GF-D8 (cell line): ENCODE measurements at regions not wholly inside any gene's neighbourhood (a gene's known extent, or its start where the extent isn't known, plus 50 kb on each side); places are given as distances from the start of the nearest gene placed in this dataset.
"Not testable (repeated sequence)": the region's sequence is repeated elsewhere in the genome, so short reads cannot be mapped to it uniquely, and the experiment has no call there.

Source experiments
- DNase-seq: peaks from one replicate; lab custom pipeline; 2025; lab: John Stamatoyannopoulos, UW

- DNase-seq: no peak
These were observed 1185.7 kb upstream of the TSPY4 start for GRCh38 chrY:8151561-8151960.

DNA sequence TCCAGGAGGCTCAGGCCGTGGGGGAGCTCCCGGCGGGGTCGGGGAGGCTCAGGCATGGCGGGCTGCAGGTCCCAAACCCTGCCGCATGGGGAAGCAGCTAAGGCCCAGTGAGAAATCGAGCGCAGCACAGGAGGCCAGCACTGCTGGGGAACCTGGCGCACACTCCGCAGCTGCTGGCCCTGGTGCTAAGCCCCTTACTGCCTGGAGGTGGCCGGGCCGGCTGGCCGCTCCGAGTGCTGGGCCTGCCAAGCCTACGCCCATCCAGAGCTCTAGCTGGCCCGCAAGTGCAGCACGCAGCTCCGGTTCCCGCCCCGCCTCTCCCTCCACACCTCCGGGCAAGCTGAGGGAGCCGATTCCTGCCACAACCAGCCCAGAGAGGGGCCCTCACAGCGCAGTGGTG lies 1208.7 kb upstream of the TSPY4 start:
- DNase-seq: no peak

DNA sequence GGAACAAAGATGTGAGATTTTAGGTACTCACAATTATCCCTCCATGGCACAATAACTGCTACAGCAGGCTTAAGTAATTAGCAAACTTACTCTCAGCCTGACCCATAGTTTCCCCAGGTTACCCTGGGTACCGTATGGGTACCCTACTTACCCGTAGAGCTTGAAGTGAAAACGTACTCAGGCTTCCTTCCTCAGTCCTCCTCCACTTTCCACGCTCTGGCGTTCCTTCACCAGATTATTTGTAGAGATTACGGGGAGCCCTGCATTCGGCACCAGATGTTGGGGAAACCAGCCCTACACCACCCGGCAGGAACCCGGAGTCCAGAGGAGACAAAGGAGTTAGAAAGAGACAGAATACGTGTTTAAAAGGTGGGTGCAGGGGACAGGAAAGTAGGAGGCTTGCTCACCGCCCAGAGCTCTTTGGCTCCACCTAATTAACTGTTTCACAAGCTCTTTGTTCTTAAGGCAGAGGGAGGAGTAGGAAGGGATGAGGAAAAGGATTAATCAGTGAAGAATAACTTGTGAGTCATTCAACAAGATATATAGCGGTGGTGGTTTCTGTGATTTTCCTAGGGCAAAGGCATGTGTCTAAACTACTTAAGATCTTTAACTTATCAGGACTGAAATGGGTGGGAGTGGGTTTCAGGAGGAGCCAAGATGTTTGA lies 1211.2 kb upstream of the TSPY4 start:
- DNase-seq: no peak

- DNase-seq: no peak
These were observed 1210.3 kb upstream of the AMELY start for GRCh38 chrY:8121825-8122224.

DNA sequence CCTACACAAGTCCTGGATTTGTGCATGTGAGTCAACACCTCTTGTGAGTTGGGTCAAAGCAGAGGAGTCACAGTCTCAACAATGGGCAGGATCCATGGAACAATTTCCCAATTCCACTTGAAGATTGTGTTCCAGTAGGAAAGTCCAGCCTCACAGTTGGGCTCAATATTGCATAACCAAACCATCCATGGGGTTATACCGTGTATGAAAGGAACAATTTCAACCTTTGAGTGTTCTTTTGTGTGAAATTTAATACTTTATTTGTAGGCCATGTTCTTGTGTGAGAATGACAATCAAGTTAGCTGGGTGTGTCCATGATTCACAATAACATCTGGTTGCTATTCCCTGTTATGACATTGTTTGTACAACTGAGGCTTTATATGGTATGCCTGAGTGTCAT lies 1182.9 kb upstream of the AMELY start:
- no peak for DNase-seq

- DNase-seq: no peak
These were observed 1181.4 kb upstream of the AMELY start for GRCh38 chrY:8092926-8093325.

DNA sequence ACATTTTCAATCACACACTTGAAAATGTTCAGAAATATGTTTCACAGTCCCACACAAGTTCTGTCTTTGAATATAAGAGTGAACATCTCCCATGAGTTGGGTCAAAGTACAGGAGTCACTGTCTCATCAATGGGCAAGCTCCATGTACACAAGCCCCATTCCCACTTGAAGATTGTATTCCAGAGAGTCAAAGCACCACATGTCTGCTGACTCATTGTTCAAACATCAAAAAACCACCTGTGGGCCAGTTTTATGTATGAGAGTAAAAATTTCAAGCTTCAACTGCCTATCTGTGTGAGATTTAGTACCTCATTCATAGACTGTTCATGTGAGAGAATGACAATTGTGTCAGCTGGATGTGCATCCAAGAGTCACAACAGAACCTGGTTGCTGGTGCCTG lies 1174.4 kb upstream of the AMELY start:
- no peak for DNase-seq

DNA sequence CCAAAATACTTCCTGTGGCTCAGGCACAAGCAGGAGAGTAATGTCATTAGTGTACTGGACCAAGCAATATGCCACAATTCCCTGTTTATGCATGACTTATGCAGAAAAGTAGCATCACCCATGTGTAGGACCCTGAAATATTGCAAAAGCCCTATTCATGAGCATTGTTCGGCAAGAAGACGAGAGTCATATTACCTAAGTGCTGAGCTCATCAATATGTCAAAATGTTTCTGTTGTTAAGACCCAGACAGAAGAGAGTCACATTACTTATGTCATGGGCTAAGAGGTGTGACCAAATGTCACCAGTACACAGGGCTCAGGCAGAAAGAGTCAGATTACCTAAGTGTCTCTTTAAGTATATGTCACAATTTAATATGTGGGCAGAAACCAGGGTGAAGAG lies 1172.6 kb upstream of the AMELY start:
- no peak for DNase-seq

DNA sequence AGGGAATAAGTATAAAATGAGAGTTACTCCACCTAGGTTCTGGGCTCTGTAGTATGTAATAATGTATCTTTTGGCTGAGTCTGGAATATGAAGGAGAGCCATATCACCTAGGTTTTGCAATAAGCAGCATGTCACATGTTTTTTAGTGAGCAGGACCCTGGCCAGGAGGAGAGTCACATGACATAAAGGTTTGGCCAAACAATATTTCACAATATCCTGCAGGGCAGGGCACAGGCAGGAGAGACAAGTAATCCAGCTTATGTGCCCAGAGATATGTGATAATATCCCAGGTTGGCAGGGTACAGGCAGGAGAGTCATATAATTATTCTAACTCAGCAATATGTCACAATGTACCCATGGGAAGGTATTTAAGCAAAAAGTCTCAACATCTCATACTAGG lies 1169.6 kb upstream of the AMELY start:
- no peak for DNase-seq

- no peak for DNase-seq
These were observed 1153.7 kb upstream of the AMELY start for GRCh38 chrY:8065220-8065619.

DNA sequence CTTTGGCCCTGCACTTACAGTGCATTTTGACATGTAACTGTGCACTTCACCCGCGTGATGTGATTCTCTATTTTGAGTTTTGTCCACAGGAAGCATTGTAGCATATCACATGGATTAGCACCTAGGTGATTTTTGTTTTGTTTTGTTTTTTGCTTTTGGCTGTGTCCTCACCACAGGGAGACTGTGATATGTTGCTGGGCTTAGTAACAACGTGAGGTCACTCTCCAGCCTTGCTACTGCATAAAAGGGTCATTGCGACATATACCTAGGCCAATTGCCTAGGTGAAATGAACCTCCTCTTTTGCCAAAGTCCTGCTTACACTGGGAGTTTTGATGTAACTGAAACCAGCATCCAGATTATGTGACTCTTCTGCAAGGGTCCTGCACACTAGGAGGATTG lies 1152.9 kb upstream of the AMELY start:
- DNase-seq: no peak

- no peak for DNase-seq
These were observed 1152.4 kb upstream of the AMELY start for GRCh38 chrY:8063973-8064372.

GRCh38 chrY:8058613-8059012 lies 1147.1 kb upstream of the AMELY start:
- no peak for DNase-seq

GRCh38 chrY:8051340-8051739 lies 1139.8 kb upstream of the AMELY start:
- DNase-seq: no peak

- no peak for DNase-seq
These were observed 1129.7 kb upstream of the AMELY start for GRCh38 chrY:8041238-8041637.

DNA sequence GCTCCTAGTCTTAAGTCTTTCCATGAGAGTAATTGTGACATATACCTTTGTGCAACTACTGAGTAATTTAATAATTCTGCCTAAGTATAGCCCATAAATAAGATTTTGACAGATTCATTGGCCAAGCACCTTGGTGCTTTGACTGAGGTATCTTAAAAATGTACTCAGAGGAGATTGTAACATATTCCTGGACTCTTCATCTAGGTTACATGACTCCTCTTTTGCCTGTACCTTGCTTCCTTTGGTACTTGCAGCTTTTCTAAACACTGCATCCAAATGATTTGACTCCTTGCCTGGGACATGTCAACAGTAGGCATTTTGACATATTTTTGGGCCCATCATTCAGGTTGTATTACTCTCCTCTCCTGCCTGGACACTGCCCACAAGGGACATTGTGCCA lies 1125.0 kb upstream of the AMELY start:
- no peak for DNase-seq

GRCh38 chrY:8035653-8036052 lies 1124.1 kb upstream of the AMELY start:
- DNase-seq: no peak

DNA sequence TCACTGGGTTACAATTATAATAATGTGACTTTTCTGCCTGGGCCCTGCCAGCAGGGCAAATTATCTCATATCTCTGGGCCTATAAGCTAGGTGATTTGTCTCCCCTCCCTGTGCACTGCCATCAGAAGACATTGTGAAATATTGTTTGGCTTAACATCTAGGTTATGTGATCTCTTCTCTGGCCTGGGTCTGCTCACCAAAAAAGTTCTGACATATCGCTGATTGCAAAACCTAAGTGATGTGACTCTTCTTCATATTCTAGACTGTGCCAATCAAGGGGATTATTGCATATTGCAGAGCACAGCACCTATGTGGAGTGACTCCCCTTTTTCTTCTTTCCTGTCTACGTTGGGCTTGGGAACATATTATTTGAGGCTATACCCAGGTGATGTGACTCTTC lies 1123.1 kb upstream of the AMELY start:
- DNase-seq: no peak

DNA sequence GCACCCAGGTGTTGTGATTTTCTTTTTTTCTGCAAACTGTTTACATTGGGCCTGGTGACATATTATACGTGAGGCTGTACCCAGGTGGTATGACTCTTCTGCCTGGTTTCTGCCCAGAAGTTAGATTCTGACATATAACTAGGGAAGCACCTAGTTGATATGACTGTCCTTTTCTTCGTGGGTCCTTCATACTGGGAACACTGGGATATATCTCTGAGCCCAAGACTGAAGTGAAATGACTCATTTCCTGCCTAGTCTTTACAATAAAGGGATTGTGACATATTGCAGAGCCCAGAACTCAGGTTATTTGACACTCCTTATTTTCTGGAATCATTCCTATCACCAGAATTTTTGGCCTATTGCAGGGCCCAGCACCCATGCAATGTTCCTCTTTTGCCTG lies 1121.6 kb upstream of the AMELY start:
- no peak for DNase-seq

- DNase-seq: no peak
These were observed 1109.0 kb upstream of the AMELY start for GRCh38 chrY:8020540-8020939.

- DNase-seq: no peak
These were observed 1100.0 kb upstream of the AMELY start for GRCh38 chrY:8011515-8011914.

DNA sequence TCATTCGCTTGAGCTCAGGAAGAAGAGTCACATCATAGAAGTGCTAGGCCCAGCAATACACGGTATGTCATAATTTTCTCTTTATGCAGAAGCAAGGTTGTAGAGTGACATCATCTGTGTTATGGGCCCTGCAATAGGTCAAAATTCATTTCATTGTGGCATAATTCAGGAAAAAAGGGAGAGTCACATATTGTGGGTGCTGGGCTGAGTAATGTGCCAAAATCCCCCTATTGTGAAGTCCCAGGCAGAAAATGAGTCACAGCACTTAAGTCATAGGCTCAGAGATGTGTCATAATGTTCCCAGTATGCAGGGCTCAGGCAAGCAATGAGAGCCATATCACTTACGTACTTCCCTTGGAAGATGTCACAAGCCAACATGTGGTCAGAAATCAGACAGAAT lies 1092.6 kb upstream of the AMELY start:
- DNase-seq: no peak

- no peak for DNase-seq
These were observed 1085.2 kb upstream of the AMELY start for GRCh38 chrY:7996726-7997125.

DNA sequence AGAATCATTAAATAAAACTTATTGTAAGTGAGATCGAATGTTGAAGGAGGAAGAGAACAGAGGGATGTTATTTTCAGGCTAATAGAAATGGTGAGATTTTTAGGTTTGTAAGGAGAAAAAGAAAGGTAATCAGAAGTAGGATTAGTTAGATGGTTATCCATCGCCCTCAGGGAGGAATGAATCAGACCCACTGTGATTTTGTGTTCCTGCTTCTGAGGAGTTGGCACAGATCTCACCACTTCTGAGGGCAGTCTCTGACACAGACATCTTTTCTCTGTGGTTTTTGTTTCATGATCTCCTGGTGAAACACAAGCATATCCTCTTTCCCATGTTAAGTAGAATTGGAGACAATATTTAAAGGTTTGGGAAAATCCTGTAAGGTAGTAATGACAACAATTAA lies 1083.2 kb upstream of the AMELY start:
- DNase-seq: not testable (repeated sequence)

DNA sequence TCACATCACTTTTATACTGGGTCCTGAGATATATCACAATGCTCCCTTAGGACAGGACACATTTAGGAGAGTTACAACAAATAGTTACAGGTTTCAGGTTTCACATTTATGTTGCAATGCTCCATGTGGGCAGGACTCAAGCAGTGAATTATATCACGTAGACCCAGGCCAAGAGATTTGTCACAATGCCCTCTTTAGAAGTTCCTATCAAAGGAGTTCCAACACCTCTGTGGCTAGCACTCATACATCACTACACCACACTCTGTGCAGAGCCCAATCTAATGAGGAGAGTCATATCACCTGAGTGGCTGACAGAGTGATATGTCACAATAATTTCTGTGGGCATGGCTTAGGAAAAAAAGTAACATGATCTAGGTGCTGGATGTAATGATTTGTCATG lies 1068.2 kb upstream of the AMELY start:
- no peak for DNase-seq
